Stimulated activated CD8-positive, alpha-beta memory T cell treated with anti-CD3 and anti-CD28 coated beads, Interleukin-7, amount 100 ng/mL, for 1 hour (primary cell): ENCODE measurements at regions not wholly inside any gene's neighbourhood (a gene's known extent, or its start where the extent isn't known, plus 50 kb on each side); places are given as distances from the start of the nearest gene placed in this dataset.
"Not testable (repeated sequence)": the region's sequence is repeated elsewhere in the genome, so short reads cannot be mapped to it uniquely, and the experiment has no call there.

Experiments used
- DNase-seq, 2 donors: peaks; one replicate each; pipeline ENCODE4 v3.0.0-alpha.2; 2020; ENCODE audit warnings: low read depth in 2 of 2

DNA sequence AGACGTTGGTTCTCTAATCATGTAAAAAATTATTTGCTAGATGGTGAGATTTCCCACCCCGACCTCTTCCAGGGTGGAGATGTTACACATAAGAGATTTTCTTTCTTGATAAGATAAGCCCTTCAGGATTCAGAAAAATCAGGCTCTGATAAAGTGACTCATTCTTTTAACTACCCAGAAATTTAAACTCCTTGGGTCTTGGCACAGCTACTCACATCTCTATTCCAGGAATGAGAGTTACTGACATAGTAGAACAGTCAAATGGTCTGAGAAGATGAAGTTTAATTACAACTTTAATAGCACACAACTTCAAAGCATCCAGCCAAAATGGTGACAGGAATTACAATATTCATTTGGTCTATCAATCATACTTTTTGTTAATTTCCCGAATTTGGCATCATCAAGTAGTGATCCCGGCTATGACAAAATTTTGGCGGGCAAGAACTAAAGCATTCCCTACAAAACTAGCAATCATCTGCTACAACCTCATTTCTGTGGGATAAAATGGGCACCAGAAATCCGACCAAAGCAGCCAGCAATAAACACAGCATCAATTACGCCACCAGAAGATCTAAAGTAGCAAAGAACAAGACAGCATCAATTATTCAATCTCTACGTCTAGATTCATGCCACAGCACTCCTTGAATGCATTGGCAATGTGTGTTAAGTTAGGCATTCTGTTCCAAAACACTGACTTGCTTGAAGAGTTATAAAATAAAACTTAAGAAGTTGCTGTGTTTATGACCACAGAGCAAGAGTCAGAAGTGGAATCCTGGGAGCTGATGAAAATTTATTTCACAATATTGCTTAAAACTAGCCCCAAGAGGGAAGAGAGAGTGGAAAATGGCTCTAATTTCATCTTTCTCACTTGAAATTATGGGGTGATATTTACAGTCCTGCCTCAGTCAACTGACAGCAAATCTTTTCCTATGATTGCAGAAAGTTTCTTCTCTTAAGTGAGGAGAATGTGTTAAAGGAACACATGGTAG is 565.7 kb upstream of the ANKRD30A start:
- DNase-seq: no peak

DNA sequence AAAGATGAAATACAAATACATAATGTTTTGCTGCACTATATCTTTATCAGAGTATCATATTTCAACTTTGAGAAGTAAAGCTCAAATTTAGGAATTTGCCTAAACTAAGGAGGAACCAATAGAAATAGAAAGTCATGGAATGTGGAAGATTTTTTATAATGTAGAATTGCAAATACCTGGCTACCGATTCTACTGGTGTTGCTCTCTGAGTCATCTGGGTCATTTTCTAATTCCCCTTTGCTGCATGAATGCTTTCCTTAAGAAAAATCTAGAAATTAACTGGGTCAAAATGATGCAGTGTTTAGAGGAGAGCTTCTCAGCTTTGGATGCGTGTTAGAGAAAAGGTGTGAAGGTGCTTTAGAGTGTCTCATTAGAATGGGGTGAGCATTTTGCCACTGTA is 568.9 kb upstream of the ANKRD30A start:
- no peak for DNase-seq

DNA sequence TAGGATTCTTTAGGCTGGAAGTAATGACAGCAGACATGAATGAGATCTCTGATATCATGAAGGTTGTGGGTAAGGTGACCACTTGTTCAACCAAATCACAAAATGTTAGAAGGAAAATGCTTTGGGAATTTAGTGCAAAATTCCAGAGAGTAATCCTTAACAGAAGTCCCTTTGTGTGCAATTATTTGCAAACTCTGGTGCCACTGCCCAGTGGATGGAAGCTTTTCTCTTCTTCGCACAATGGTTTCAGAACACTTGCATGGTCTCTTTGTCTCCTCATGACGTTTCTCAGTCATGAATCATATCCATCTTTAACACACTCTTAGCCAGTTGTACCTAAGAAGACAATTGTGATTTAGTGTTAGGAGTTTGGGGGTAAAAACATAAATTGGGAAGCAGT is 570.4 kb upstream of the ANKRD30A start:
- DNase-seq: no peak

DNA sequence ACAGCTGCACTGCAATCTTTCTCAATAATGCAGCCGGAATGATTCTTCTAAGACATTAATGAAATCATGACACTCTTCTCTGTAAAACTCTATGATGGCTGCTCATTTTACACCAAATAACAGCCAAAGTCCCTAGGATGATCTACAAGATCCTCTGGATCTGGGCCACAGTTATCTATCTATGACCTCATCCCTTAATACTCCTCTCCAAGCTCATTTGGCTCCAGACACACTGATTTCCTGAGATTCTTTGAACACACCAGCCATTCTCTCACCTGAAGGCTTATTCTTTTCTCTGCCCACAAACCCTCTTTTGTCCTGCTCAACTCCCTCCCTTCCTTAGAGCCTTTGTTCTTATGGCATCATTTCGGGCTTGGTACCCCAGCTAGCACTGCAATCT is 577.4 kb upstream of the ANKRD30A start:
- DNase-seq: no peak

- no peak for DNase-seq
These were observed 582.9 kb upstream of the ANKRD30A start for GRCh38 chr10:36542493-36542892.

- DNase-seq: no peak
These were observed 584.8 kb upstream of the ANKRD30A start for GRCh38 chr10:36540611-36541010.

DNA sequence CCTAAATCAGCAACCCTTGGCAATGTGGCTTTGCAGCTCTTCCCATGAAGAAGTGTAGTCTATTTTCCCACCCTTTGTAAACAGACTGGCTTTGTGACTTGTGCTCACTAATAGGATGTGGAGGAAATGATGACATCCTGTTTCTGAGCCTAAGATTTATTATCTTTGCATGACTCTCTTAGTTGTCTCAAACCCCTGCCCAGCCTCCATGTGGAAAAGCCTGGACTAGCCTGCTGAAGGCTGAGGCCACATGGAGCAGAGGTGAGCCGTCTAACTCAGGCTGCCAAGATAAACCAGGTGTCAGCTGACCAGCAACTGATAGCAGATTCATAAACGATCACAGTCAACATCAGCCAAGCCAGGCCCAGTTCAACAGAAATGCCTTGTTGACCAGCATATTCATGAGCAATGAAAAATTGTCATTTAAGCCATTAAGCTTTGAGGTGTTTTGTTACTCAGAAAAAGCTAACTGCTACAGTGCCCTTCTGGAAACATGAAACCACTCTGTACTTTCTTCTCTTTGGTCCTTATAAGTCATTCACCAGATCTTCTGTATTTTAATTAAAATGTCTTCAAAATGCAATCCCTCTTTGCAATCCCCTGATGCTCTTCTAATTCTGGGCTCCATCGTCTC is 586.3 kb upstream of the ANKRD30A start:
- no peak for DNase-seq

DNA sequence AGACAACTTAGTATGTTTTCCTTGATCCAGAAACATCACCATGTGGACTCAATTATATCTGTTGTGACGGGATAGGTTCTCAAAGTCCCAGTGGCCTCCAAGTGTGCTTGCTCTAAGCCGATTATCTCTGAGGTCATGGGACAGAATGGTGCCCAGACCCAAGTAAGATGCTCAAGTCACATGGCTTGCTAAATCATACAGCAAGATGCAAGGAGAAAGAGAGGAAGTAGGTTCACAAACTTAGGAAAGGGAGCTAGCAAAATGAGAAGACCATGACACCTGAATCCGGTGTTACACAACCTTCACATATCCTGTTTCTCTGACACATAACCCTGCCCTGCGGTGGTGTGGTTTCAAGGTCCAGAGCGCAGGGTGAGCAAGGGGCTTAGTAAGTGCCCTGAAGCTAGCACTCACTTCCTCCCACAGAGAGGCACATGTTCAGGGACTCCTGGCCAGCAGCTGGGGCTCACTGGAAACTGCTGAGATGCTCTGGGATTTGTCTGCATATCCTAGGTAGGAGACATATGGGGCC is 590.9 kb upstream of the ANKRD30A start:
- no peak for DNase-seq

DNA sequence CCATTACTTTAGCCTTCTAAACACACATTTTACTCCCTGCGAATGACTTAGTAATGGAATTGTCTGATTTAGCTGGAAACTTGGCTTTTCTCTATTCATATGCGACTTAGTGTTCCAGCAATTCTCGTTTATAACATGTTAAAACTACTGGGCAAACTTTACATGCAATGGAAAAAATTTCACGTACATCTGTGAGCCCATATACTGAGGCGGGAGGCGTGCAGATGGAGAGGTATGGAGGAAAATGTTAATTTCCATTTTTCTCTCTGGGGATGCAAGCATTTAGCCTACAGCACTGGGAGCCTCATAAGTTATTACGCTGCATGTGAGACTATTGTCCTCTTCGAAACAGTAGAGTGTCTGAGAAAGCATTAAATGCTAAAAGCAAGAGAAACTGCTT is 591.5 kb upstream of the ANKRD30A start:
- no peak for DNase-seq

DNA sequence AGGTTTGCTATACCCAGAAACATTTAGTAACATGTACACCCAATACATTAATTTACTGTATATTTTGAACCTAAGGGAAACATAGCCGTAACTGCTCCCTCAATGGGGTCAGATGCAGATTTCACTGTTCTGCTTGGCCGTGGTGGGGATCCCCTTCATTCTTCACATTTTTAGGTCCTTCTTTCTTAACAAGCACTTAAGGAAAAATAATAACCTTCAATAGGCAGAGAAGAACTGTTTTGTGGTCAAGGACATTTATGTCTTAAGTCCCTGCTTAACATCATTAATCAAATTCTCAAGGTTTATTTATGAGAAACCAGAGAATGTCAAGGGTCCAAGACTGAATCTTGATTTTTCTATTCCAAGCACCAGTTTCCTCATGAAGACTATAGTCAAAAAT is 592.1 kb upstream of the ANKRD30A start:
- no peak for DNase-seq

DNA sequence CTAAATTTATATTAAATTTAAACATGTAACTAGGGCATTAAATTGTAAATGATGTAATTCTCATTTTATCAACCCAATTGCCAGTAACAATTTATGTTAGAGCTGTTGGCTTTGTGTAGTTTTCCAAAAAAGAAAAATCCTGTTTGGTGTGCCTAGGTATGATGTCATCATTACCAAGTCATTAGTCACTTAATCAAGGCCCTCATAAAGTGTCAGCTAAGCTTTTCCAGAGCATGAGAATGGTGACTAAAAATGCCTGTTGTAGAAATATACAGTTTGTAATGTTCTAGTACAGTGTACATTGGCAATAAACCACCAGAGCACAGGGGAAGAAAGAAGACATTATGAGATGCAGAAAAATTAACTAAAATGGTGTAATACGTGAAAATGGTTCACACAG is 593.8 kb upstream of the ANKRD30A start:
- no peak for DNase-seq

GRCh38 chr10:36526033-36526432 is 599.4 kb upstream of the ANKRD30A start:
- no peak for DNase-seq

- not testable (repeated sequence) for DNase-seq
These were observed 601.3 kb upstream of the ANKRD30A start for GRCh38 chr10:36524126-36524525.

- DNase-seq: no peak
These were observed 605.5 kb upstream of the ANKRD30A start for GRCh38 chr10:36519909-36520308.

DNA sequence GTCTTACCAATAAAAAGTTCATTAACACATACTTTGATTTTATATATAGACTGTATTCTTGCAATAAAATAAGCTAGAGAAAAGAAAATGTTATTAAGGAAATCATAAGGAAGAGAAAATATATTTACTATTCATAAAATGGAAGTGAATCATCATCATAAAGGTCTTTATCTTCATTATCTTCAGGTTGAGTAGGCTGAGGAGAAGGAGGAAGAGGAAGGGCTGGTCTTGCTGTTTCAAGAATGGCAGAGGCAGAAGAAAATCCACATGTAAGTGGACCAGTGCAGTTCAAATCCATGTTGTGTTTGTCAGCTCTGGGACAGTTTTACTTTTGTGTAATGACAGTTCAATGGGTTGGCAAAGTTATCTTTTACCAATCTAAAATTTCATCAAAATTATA is 609.1 kb upstream of the ANKRD30A start:
- no peak for DNase-seq

GRCh38 chr10:36515319-36515718 is 610.1 kb upstream of the ANKRD30A start:
- no peak for DNase-seq

DNA sequence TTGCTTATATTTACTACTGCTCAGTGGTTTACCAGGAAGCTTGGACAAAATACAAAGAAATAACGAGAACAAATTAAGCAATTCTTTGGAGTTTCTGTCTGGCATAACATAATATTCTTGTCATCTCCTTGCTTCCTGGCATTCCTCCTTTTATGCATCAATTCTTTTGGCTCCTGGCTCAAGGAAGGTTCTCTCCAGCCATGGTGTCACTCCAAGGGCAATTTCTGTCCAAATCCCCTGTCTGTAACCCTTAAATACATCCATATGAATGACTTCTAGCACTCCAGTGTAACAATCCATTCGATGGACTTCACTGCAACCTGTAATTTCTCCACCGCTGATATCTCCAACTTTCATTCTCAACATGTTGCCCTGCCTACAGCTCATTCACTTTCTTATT is 617.7 kb upstream of the ANKRD30A start:
- DNase-seq: no peak

GRCh38 chr10:36506697-36507496 is 618.5 kb upstream of the ANKRD30A start:
- DNase-seq: no peak

- DNase-seq: no peak
These were observed 619.1 kb upstream of the ANKRD30A start for GRCh38 chr10:36506261-36506660.

DNA sequence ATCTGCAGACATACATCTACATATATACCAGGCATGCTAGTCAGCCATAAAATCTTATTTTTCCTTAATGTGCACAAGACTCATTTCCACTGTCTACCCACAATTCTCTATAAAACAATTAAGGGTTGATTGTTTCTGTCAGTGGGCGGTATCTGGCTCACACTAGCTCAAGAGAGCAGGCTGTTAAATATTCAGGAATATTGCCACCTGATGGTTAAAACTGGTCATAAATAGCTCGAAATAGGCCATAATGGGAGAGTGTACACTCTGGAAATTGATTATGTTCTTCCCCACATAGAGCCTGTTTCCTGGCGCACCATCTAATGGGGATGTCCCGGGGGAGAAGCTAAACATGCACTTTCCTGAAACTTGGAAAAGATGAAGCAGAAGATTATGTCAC is 620.6 kb upstream of the ANKRD30A start:
- no peak for DNase-seq

- DNase-seq: no peak
These were observed 625.1 kb upstream of the ANKRD30A start for GRCh38 chr10:36500266-36500665.

DNA sequence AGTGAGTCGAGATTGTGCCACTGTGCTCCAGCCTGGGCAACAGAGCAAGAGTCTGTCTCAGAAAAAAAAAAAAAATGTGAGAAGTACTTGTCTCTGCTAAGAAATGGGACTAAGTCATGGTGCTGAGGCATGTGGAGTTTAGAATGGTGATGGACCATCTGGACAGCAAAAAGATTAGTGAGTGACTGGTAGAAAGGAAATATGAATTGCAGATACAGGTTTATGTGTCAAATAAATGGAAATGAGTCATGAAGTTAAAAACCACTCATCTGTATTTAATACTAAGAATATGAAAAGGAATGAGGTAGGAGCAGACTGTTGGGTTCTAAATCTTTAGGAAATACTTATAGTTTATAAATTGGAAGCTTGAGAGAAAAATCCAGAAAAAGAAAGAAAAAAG is 625.7 kb upstream of the ANKRD30A start:
- no peak for DNase-seq
